NCI-H2196 (cell line): ENCODE measurements at regions not wholly inside any gene's neighbourhood (a gene's known extent, or its start where the extent isn't known, plus 50 kb on each side); places are given as distances from the start of the nearest gene placed in this dataset.
"Not testable (repeated sequence)": the region's sequence is repeated elsewhere in the genome, so short reads cannot be mapped to it uniquely, and the experiment has no call there.

Experiments used
- DNase-seq: peaks from one replicate; lab custom pipeline; 2025; ENCODE audit not compliant: unreplicated experiment; lab: John Stamatoyannopoulos, UW

GRCh38 chr15:49706805-49707204 is 86.0 kb downstream of the DTWD1 start:
- no peak for DNase-seq

- DNase-seq, result no peak
Measured at GRCh38 chr15:49707598-49707997, 86.8 kb downstream of the DTWD1 start.

GRCh38 chr15:49709646-49710214 is 88.9 kb downstream of the DTWD1 start:
- DNase-seq, result no peak

- DNase-seq, result no peak
Measured at GRCh38 chr15:49712162-49712561, 91.3 kb downstream of the DTWD1 start.

- peak; percentile 4 for DNase-seq
Measured at GRCh38 chr15:49712846-49713450, 92.1 kb downstream of the DTWD1 start.

- DNase-seq, result no peak
Measured at GRCh38 chr15:49715211-49715610, 94.4 kb downstream of the DTWD1 start.

- DNase-seq, result no peak
Measured at GRCh38 chr15:49715701-49716100, 94.9 kb downstream of the DTWD1 start.

GRCh38 chr15:49718234-49718633 is 97.4 kb downstream of the DTWD1 start:
- no peak for DNase-seq

GRCh38 chr15:49718846-49719245 is 98.0 kb downstream of the DTWD1 start:
- DNase-seq, result no peak

- DNase-seq, result no peak
Measured at GRCh38 chr15:49720261-49720660, 99.4 kb downstream of the DTWD1 start.

GRCh38 chr15:49721091-49721490 is 100.2 kb downstream of the DTWD1 start:
- no peak for DNase-seq

GRCh38 chr15:49721621-49722020 is 100.8 kb downstream of the DTWD1 start:
- no peak for DNase-seq

- DNase-seq, result no peak
Measured at GRCh38 chr15:49723981-49724380, 103.1 kb downstream of the DTWD1 start.

GRCh38 chr15:49731187-49732099 is 110.6 kb downstream of the DTWD1 start:
- no peak for DNase-seq

- DNase-seq, result not testable (repeated sequence)
Measured at GRCh38 chr15:49732109-49732508, 111.3 kb downstream of the DTWD1 start.

GRCh38 chr15:49734089-49734488 is 113.2 kb downstream of the DTWD1 start:
- not testable (repeated sequence) for DNase-seq

- no peak for DNase-seq
Measured at GRCh38 chr15:49734831-49735508, 114.1 kb downstream of the DTWD1 start.

GRCh38 chr15:49737127-49737526 is 116.3 kb downstream of the DTWD1 start:
- DNase-seq, result no peak

- no peak for DNase-seq
Measured at GRCh38 chr15:49741712-49742111, 120.9 kb downstream of the DTWD1 start.

GRCh38 chr15:49742381-49742780 is 121.5 kb downstream of the DTWD1 start:
- no peak for DNase-seq

GRCh38 chr15:49747340-49747739 is 126.5 kb downstream of the DTWD1 start:
- no peak for DNase-seq
